Upper lobe of left lung (tissue), 6 donors: ENCODE measurements at regions not wholly inside any gene's neighbourhood (a gene's known extent, or its start where the extent isn't known, plus 50 kb on each side); places are given as distances from the start of the nearest gene placed in this dataset.

Experiments used
- ATAC-seq, 2 donors: fragments of 200-7000 bp; cut with Tn5 transposase; one replicate each; pipeline ENCODE4 v1.9.1; 2022; ENCODE audit warnings: mild to moderate bottlenecking in 2 of 2, moderate library complexity in 2 of 2; ENCODE audit not compliant: low FRiP score in 2 of 2
- DNase-seq, 2 donors: peaks; one replicate each; pipeline ENCODE4 v3.0.0-alpha.2; 2019 to 2020
- H3K27ac ChIP-seq, 4 donors: fragments of 200-600 bp; sonication (generic); one replicate each; pipeline ENCODE4 v1.5.1; 2016 to 2019
- H3K27me3 ChIP-seq, 4 donors: fragments of 200-600 bp; sonication (generic); one replicate each; pipeline ENCODE4 v1.5.1; 2017 to 2019
- H3K36me3 ChIP-seq, 4 donors: fragments of 200-600 bp; sonication (generic); one replicate each; pipeline ENCODE4 v1.5.1; 2016 to 2019
- H3K4me1 ChIP-seq, 4 donors: fragments of 200-600 bp; sonication (generic); one replicate each; pipeline ENCODE4 v1.5.1; 2018 to 2019
- H3K4me3 ChIP-seq, 4 donors: fragments of 200-600 bp; sonication (generic); one replicate each; pipeline ENCODE4 v1.5.1; 2017 to 2019; ENCODE audit warnings: mild to moderate bottlenecking in 2 of 4, moderate library complexity in 1 of 4
- H3K9me3 ChIP-seq, 4 donors: fragments of 200-600 bp; sonication (generic); one replicate each; pipeline ENCODE4 v1.5.1; 2018 to 2019
- EP300 ChIP-seq, 4 donors: sonication (generic); formaldehyde crosslinking; IDR thresholded peaks; one replicate each; pipeline ENCODE4 v1.5.1; 2017; ENCODE audit warnings: antibody characterized with exemption in 4 of 4, control low read depth in 2 of 4
- POLR2A ChIP-seq, 4 donors: fragments of 450-650 bp; IDR thresholded peaks; one replicate each; pipeline ENCODE4 v1.5.1; 2016 to 2017; ENCODE audit warnings: antibody characterized with exemption in 4 of 4, mild to moderate bottlenecking in 2 of 4
- POLR2AphosphoS5 ChIP-seq, 2 donors: sonication (generic); formaldehyde crosslinking; IDR thresholded peaks; one replicate each; pipeline ENCODE4 v1.5.1; 2017; ENCODE audit warnings: antibody characterized with exemption in 2 of 2
- WGBS, 2 donors: methylation state at CpG; one replicate each; pipeline ENCODE4 v1.1.5; 2017 to 2018; 5-methylcytosine and 5-hydroxymethylcytosine counted together
- TF ChIP-seq, protein P1 (sequence below), 6 experiments: fragments of 450-650 bp in 4 of 6; fragments of 200-600 bp in 2 of 6; sonication (generic) in 2 of 6; IDR thresholded peaks; one replicate each; pipeline ENCODE4 v1.5.1; 2016 to 2019; ENCODE audit warnings: antibody characterized with exemption in 6 of 6
- donor health status: DM: no; HTN: no; CAD: no; lungs with moderate emphysema.
- donor health status: DM: no; HTN: yes; CAD: no; lungs with severe emphysema.

- no peak for DNase-seq
- TF ChIP-seq, protein P1, sequence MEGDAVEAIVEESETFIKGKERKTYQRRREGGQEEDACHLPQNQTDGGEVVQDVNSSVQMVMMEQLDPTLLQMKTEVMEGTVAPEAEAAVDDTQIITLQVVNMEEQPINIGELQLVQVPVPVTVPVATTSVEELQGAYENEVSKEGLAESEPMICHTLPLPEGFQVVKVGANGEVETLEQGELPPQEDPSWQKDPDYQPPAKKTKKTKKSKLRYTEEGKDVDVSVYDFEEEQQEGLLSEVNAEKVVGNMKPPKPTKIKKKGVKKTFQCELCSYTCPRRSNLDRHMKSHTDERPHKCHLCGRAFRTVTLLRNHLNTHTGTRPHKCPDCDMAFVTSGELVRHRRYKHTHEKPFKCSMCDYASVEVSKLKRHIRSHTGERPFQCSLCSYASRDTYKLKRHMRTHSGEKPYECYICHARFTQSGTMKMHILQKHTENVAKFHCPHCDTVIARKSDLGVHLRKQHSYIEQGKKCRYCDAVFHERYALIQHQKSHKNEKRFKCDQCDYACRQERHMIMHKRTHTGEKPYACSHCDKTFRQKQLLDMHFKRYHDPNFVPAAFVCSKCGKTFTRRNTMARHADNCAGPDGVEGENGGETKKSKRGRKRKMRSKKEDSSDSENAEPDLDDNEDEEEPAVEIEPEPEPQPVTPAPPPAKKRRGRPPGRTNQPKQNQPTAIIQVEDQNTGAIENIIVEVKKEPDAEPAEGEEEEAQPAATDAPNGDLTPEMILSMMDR (IDR thresholded peaks at IDR 0.05) = no peak
- no peak for TF ChIP-seq POLR2A (IDR thresholded peaks at IDR 0.05)
- TF ChIP-seq POLR2AphosphoS5 (IDR thresholded peaks at IDR 0.05) = no peak
- TF ChIP-seq EP300 (IDR thresholded peaks at IDR 0.05) = no peak
- Histone ChIP-seq H3K36me3 (no peaks in the 10 kb centered on the region), H3K27ac (no peak overlapping the region), H3K27me3 (no peaks in the 10 kb centered on the region), H3K4me1 (peaks cover 0 to 11% (median 10%) of the 10 kb centered on the region in 4 donors), H3K4me3 (no peak overlapping the region), H3K9me3 (peaks cover 0 to 3% (median 0%) of the 10 kb centered on the region in 4 donors)
- 76 to 78% methylated on average over 4 of the region's 4 CpGs for WGBS, 2 donors
- no peak for ATAC-seq
Measured at GRCh38 chr12:127147724-127148123, 1119.2 kb upstream of the TMEM132C start.

GRCh38 chr12:127148318-127148717, 1118.7 kb upstream of the TMEM132C start:
- 87 to 100% methylated on average over 1 of the region's 1 CpG for WGBS, 2 donors
- no peaks in the 10 kb centered on the region for H3K9me3 ChIP-seq
- H3K27me3 ChIP-seq = no peaks in the 10 kb centered on the region
- no peak overlapping the region for H3K4me3 ChIP-seq
- TF ChIP-seq EP300 (IDR thresholded peaks at IDR 0.05) (no peak), POLR2AphosphoS5 (IDR thresholded peaks at IDR 0.05) (no peak), POLR2A (IDR thresholded peaks at IDR 0.05) (no peak)
- TF ChIP-seq, protein P1 (IDR thresholded peaks at IDR 0.05) = no peak
- H3K27ac ChIP-seq = no peak overlapping the region
- ATAC-seq (no peak), DNase-seq (no peak)
- no peaks in the 10 kb centered on the region for H3K36me3 ChIP-seq
- peaks cover 0 to 11% (median 10%) of the 10 kb centered on the region in 4 donors for H3K4me1 ChIP-seq

DNA sequence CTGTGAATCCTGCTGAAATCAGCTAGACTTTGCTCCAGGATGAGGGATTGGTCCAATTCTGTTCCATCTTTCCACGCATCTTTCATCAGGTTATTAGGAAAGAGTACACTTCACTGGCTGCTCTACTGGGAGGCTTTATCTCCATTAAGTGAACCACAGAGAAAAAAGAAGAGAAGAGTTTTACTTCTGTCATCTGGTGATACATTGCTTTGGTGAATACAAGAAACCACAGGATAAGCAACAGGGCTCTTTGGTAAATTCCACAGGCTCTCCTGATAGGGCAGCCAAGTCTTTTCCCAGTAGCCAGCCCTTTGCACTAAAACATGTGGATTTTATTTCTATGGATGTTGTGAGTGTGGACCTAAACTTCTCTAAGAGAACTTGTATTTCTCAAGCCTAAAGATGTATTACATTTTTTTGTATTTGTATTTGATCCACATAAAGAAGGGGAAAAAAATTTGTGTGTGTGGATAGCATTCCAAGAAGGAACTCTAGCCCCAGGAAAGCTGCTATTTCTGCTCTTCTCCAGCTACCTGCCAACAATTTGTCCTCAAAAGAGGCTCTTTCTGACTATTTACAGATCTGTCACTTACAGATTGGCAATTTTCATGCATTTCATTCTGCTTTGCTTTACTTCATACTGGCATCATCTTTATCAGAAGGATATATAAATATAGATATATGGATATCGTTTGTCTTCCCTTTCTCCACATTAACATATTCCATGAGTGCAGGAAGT, 1117.6 kb upstream of the TMEM132C start:
- H3K4me1 ChIP-seq = peaks cover 0 to 11% (median 10%) of the 10 kb centered on the region in 4 donors
- H3K4me3 ChIP-seq = no peak overlapping the region
- H3K27me3 ChIP-seq = no peaks in the 10 kb centered on the region
- H3K27ac ChIP-seq = no peak overlapping the region
- WGBS, 2 donors = 74 to 76% methylated on average over 2 of the region's 2 CpGs
- H3K9me3 ChIP-seq = no peaks in the 10 kb centered on the region
- DNase-seq (no peak), ATAC-seq (peak in 1 of 2 donors; percentile 43)
- TF ChIP-seq, protein P1 (IDR thresholded peaks at IDR 0.05) = no peak
- TF ChIP-seq EP300 (IDR thresholded peaks at IDR 0.05) (no peak), POLR2A (IDR thresholded peaks at IDR 0.05) (no peak), POLR2AphosphoS5 (IDR thresholded peaks at IDR 0.05) (no peak)
- H3K36me3 ChIP-seq = no peaks in the 10 kb centered on the region

- Histone ChIP-seq H3K4me1 (peaks cover 0 to 11% (median 10%) of the 10 kb centered on the region in 4 donors), H3K27ac (no peak overlapping the region), H3K9me3 (no peaks in the 10 kb centered on the region), H3K4me3 (no peak overlapping the region), H3K36me3 (no peaks in the 10 kb centered on the region), H3K27me3 (no peaks in the 10 kb centered on the region)
- DNase-seq = no peak
- no peak for ATAC-seq
- no peak for TF ChIP-seq POLR2AphosphoS5 (IDR thresholded peaks at IDR 0.05)
- TF ChIP-seq POLR2A (IDR thresholded peaks at IDR 0.05) = no peak
- TF ChIP-seq EP300 (IDR thresholded peaks at IDR 0.05) = no peak
- TF ChIP-seq, protein P1 (IDR thresholded peaks at IDR 0.05) = no peak
- WGBS, 2 donors = 64 to 74% methylated on average over 3 of the region's 3 CpGs
Measured at GRCh38 chr12:127150028-127150427, 1116.9 kb upstream of the TMEM132C start.

DNA sequence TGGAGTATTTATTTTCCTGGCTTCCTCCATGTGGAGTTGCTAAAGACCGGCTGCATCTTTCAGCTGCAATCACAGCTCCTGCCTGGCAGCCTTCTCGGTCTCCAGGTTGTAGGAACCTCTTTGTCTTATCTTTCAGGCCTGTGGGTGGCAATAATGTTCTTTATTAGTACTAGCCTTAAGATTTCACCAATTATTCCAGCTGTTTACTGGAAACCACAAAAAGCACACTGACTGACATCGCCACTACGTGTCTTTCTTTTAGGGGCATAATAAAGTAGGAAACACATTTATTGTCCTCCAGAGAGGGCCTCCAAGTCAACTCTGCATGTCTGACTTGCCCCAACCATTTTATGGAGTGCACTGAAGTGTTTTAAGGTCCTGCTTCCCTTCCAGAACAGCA, 1116.5 kb upstream of the TMEM132C start:
- DNase-seq (no peak), ATAC-seq (no peak)
- H3K27ac ChIP-seq = no peak overlapping the region
- H3K4me3 ChIP-seq = no peak overlapping the region
- no peak for TF ChIP-seq POLR2A (IDR thresholded peaks at IDR 0.05)
- TF ChIP-seq, protein P1 (IDR thresholded peaks at IDR 0.05) = no peak
- no peak for TF ChIP-seq POLR2AphosphoS5 (IDR thresholded peaks at IDR 0.05)
- no peak for TF ChIP-seq EP300 (IDR thresholded peaks at IDR 0.05)
- no peaks in the 10 kb centered on the region for H3K27me3 ChIP-seq
- H3K9me3 ChIP-seq = peaks cover 0 to under 1% (median 0%) of the 10 kb centered on the region in 4 donors
- H3K36me3 ChIP-seq = no peaks in the 10 kb centered on the region
- H3K4me1 ChIP-seq = peaks cover 0 to 11% (median 10%) of the 10 kb centered on the region in 4 donors
- whole genome bisulfite sequencing, 2 donors = 84 to 93% methylated on average over 4 of the region's 4 CpGs
